Neural cell (in vitro differentiated cells): ENCODE measurements at regions not wholly inside any gene's neighbourhood (a gene's known extent, or its start where the extent isn't known, plus 50 kb on each side); places are given as distances from the start of the nearest gene placed in this dataset.

Experiments used
- H2AFZ ChIP-seq: fragments of 200-600, 300-800 bp; sonication (generic), shearing (Covaris generic); 2 replicates; pipeline ENCODE4 v1.6.0; 2014; ENCODE audit warnings: low read depth, mild to moderate bottlenecking, antibody characterized with exemption, low read length, moderate library complexity
- H3F3A ChIP-seq: fragments of 200-600 bp; shearing (Covaris generic); 2 replicates; pipeline ENCODE4 v1.6.1; 2016; ENCODE audit warnings: mild to moderate bottlenecking, moderate library complexity, mixed read lengths, antibody characterized with exemption, low read length; ENCODE audit not compliant: insufficient read depth, poor library complexity, severe bottlenecking
- H3K27ac ChIP-seq: fragments of 200-600, 300-800 bp; sonication (generic), shearing (Covaris generic); 2 replicates; pipeline ENCODE4 v1.5.1; 2014; ENCODE audit warnings: mild to moderate bottlenecking, low read length, moderate library complexity
- H3K27me3 ChIP-seq: fragments of 300-800, 200-600 bp; sonication (generic), shearing (Covaris generic); 2 replicates; pipeline ENCODE4 v1.6.0; 2014; ENCODE audit warnings: mild to moderate bottlenecking, low read depth, low read length, moderate library complexity; ENCODE audit not compliant: insufficient read depth
- H3K36me3 ChIP-seq: fragments of 300-800, 200-600 bp; sonication (generic), shearing (Covaris generic); 2 replicates; pipeline ENCODE4 v1.5.1; 2014; ENCODE audit warnings: mild to moderate bottlenecking, antibody characterized with exemption, low read length, moderate library complexity; ENCODE audit not compliant: insufficient read depth
- H3K4me2 ChIP-seq: fragments of 300-800, 200-600 bp; sonication (generic), shearing (Covaris generic); 2 replicates; pipeline ENCODE4 v1.6.0; 2014; ENCODE audit warnings: mild to moderate bottlenecking, low read length
- H3K4me3 ChIP-seq: fragments of 300-800, 200-600 bp; sonication (generic), shearing (Covaris generic); 2 replicates; pipeline ENCODE4 v1.5.1; 2014; ENCODE audit warnings: mild to moderate bottlenecking, low read length, moderate library complexity
- H3K79me2 ChIP-seq: fragments of 200-600 bp; shearing (Covaris generic); replicated peaks from 2 replicates; pipeline ENCODE4 v1.6.0; 2014; ENCODE audit warnings: mild to moderate bottlenecking, low read length, moderate library complexity; ENCODE audit not compliant: insufficient read depth
- H3K9ac ChIP-seq: fragments of 300-800, 200-600 bp; sonication (generic), shearing (Covaris generic); 2 replicates; pipeline ENCODE4 v1.6.1; 2016; ENCODE audit warnings: mild to moderate bottlenecking, low read length, mixed read lengths
- H3K9me2 ChIP-seq: fragments of 200-600 bp; shearing (Covaris generic); 2 replicates; pipeline ENCODE4 v1.6.1; 2016; ENCODE audit warnings: mild to moderate bottlenecking, low read length, mixed read lengths; ENCODE audit not compliant: insufficient read depth
- H3K9me3 ChIP-seq: fragments of 200-600, 300-800 bp; sonication (generic), shearing (Covaris generic); 2 replicates; pipeline ENCODE4 v1.6.1; 2016; ENCODE audit warnings: mild to moderate bottlenecking, mixed run types, low read length, moderate library complexity, mixed read lengths
- H4K20me1 ChIP-seq: fragments of 200-600 bp; shearing (Covaris generic); 2 replicates; pipeline ENCODE4 v1.6.1; 2016; ENCODE audit warnings: mild to moderate bottlenecking, mixed run types; ENCODE audit not compliant: insufficient read depth
- CTCF ChIP-seq: fragments of 450-650 bp; IDR thresholded peaks from 2 replicates; pipeline ENCODE4 v1.5.1; 2014; ENCODE audit warnings: antibody characterized with exemption, mild to moderate bottlenecking, moderate library complexity; ENCODE audit not compliant: poor library complexity, severe bottlenecking
- EP300 ChIP-seq: fragments of 450-650 bp; conservative IDR thresholded peaks from 2 replicates; pipeline ENCODE4 v1.6.1; 2014; ENCODE audit warnings: antibody characterized with exemption, mild to moderate bottlenecking, moderate library complexity; ENCODE audit not compliant: poor library complexity, severe bottlenecking
- EZH2 ChIP-seq: fragments of 200-600, 300-800 bp; shearing (Covaris generic), sonication (generic); IDR thresholded peaks from 2 replicates; pipeline ENCODE4 v1.6.1; 2014; ENCODE audit warnings: antibody characterized with exemption, low read length, borderline replicate concordance, mild to moderate bottlenecking; ENCODE audit not compliant: insufficient read depth, poor library complexity, severe bottlenecking
- MXI1 ChIP-seq: fragments of 450-650 bp; conservative IDR thresholded peaks from 2 replicates; pipeline ENCODE4 v1.6.1; 2014; ENCODE audit warnings: antibody characterized with exemption, mild to moderate bottlenecking; ENCODE audit not compliant: poor library complexity, severe bottlenecking
- POLR2AphosphoS5 ChIP-seq: IDR thresholded peaks from 2 replicates; pipeline ENCODE4 v1.6.1; 2012
- RAD21 ChIP-seq: fragments of 450-650 bp; conservative IDR thresholded peaks from 2 replicates; pipeline ENCODE4 v1.6.1; 2014; ENCODE audit warnings: antibody characterized with exemption, mild to moderate bottlenecking, moderate library complexity
- REST ChIP-seq: IDR thresholded peaks from 2 replicates; pipeline ENCODE4 v1.6.1; 2012; ENCODE audit warnings: borderline replicate concordance
- SMC3 ChIP-seq: fragments of 450-650 bp; conservative IDR thresholded peaks from 2 replicates; pipeline ENCODE4 v1.6.1; 2014; ENCODE audit warnings: antibody characterized with exemption, mild to moderate bottlenecking, moderate library complexity; ENCODE audit not compliant: poor library complexity
- TAF1 ChIP-seq: IDR thresholded peaks from 2 replicates; pipeline ENCODE4 v1.6.1; 2012; ENCODE audit warnings: low read depth

- Histone ChIP-seq H3K4me3 (no peak overlapping the region), H3K27me3 (no peaks in the 10 kb centered on the region), H4K20me1 (no peaks in the 10 kb centered on the region), H3K27ac (no peak overlapping the region), H3K36me3 (no peaks in the 10 kb centered on the region), H3F3A (no peaks in the 10 kb centered on the region), H3K9ac (no peak overlapping the region), H2AFZ (no peak overlapping the region), H3K9me2 (no peaks in the 10 kb centered on the region), H3K79me2 (no peaks in the 10 kb centered on the region), H3K4me2 (no peak overlapping the region), H3K9me3 (no peaks in the 10 kb centered on the region)
- TF ChIP-seq EP300 (no peak), RAD21 (no peak), TAF1 (no peak), CTCF (no peak), EZH2 (no peak), MXI1 (no peak), REST (no peak), SMC3 (no peak), POLR2AphosphoS5 (no peak)
These were observed 741.8 kb upstream of the LUZP2 start for GRCh38 chr11:23755076-23755475.

GRCh38 chr11:23755769-23756168, 741.1 kb upstream of the LUZP2 start:
- no peak overlapping the region for H3K9ac ChIP-seq
- H3K4me3 ChIP-seq, result no peak overlapping the region
- H3K36me3 ChIP-seq, result no peaks in the 10 kb centered on the region
- H3K9me2 ChIP-seq, result no peaks in the 10 kb centered on the region
- H3K4me2 ChIP-seq, result no peak overlapping the region
- no peak for TF ChIP-seq EP300
- no peak for TF ChIP-seq MXI1
- no peak for TF ChIP-seq SMC3
- TF ChIP-seq CTCF, result no peak
- no peak for TF ChIP-seq TAF1
- TF ChIP-seq EZH2, result no peak
- no peak overlapping the region for H3K27ac ChIP-seq
- H3K79me2 ChIP-seq, result no peaks in the 10 kb centered on the region
- no peak overlapping the region for H2AFZ ChIP-seq
- H3K27me3 ChIP-seq, result no peaks in the 10 kb centered on the region
- no peaks in the 10 kb centered on the region for H4K20me1 ChIP-seq
- no peaks in the 10 kb centered on the region for H3F3A ChIP-seq
- H3K9me3 ChIP-seq, result no peaks in the 10 kb centered on the region
